ENCODE measurements at regions not wholly inside any gene's neighbourhood (a gene's known extent, or its start where the extent isn't known, plus 50 kb on each side); places are given as distances from the start of the nearest gene placed in this dataset.
A peak's percentile ranks its signal among the peaks of the same experiment; 100 is the strongest.

GRCh38 chr12:58364389-58365086, 423.2 kb downstream of the ATP23 start:
- no peaks in the 10 kb centered on the region for H3K36me3 Mint-ChIP-seq
- H3K4me3 Mint-ChIP-seq = no peak overlapping the region
- H3K27me3 Mint-ChIP-seq (ENCODE audit: low read depth) = no peaks in the 10 kb centered on the region
- no peak overlapping the region for H3K27ac Mint-ChIP-seq
- no peak for DNase-seq (ENCODE audit: low spot score in 2 of 2, unreplicated experiment in 2 of 2)
- H3K9me3 Mint-ChIP-seq = no peaks in the 10 kb centered on the region
- peaks cover 27% of the 10 kb centered on the region for H3K4me1 Mint-ChIP-seq
- TF ChIP-seq CTCF (IDR thresholded peaks at IDR 0.05; ENCODE audit: unreplicated experiment) = no peak

GRCh38 chr12:58365087-58365390, 423.7 kb downstream of the ATP23 start:
- no peak for DNase-seq (ENCODE audit: low spot score in 2 of 2, unreplicated experiment in 2 of 2)
- Mint-ChIP-seq H3K4me1 (peaks cover 22% of the 10 kb centered on the region), H3K27ac (no peak overlapping the region), H3K4me3 (no peak overlapping the region), H3K36me3 (no peaks in the 10 kb centered on the region), H3K9me3 (no peaks in the 10 kb centered on the region), H3K27me3 (ENCODE audit: low read depth) (no peaks in the 10 kb centered on the region)
- TF ChIP-seq CTCF (IDR thresholded peaks at IDR 0.05; ENCODE audit: unreplicated experiment) = no peak

- H3K4me1 Mint-ChIP-seq = peaks cover 16% of the 10 kb centered on the region
- H3K4me3 Mint-ChIP-seq = no peak overlapping the region
- no peak for TF ChIP-seq CTCF (IDR thresholded peaks at IDR 0.05; ENCODE audit: unreplicated experiment)
- no peak overlapping the region for H3K27ac Mint-ChIP-seq
- peaks cover 10% of the 10 kb centered on the region for H3K9me3 Mint-ChIP-seq
- no peaks in the 10 kb centered on the region for H3K36me3 Mint-ChIP-seq
- H3K27me3 Mint-ChIP-seq (ENCODE audit: low read depth) = no peaks in the 10 kb centered on the region
- DNase-seq (ENCODE audit: low spot score in 2 of 2, unreplicated experiment in 2 of 2) = no peak
These were observed 425.7 kb downstream of the ATP23 start for GRCh38 chr12:58367041-58367440.

- peaks cover 16% of the 10 kb centered on the region for H3K4me1 Mint-ChIP-seq
- H3K27ac Mint-ChIP-seq = peak overlapping the region; percentile 74
- H3K27me3 Mint-ChIP-seq (ENCODE audit: low read depth) = no peaks in the 10 kb centered on the region
- no peak for TF ChIP-seq CTCF (IDR thresholded peaks at IDR 0.05; ENCODE audit: unreplicated experiment)
- no peak overlapping the region for H3K4me3 Mint-ChIP-seq
- no peaks in the 10 kb centered on the region for H3K36me3 Mint-ChIP-seq
- H3K9me3 Mint-ChIP-seq = peaks cover 10% of the 10 kb centered on the region
- no peak for DNase-seq (ENCODE audit: low spot score in 2 of 2, unreplicated experiment in 2 of 2)
These were observed 426.6 kb downstream of the ATP23 start for GRCh38 chr12:58368001-58368400.

GRCh38 chr12:58369576-58369975, 428.2 kb downstream of the ATP23 start:
- no peak for DNase-seq (ENCODE audit: low spot score in 2 of 2, unreplicated experiment in 2 of 2)

More at GRCh38 chr12:58369576-58369975, 428.2 kb downstream of the ATP23 start:
- Mint-ChIP-seq H3K9me3 (peaks cover 10% of the 10 kb centered on the region), H3K4me1 (peaks cover 16% of the 10 kb centered on the region), H3K27me3 (ENCODE audit: low read depth) (no peaks in the 10 kb centered on the region), H3K36me3 (no peaks in the 10 kb centered on the region), H3K27ac (no peak overlapping the region), H3K4me3 (no peak overlapping the region)
- TF ChIP-seq CTCF (IDR thresholded peaks at IDR 0.05; ENCODE audit: unreplicated experiment) = no peak
